Hematopoietic multipotent progenitor cell treated with erythropoietin and hydrocortisone succinate and interleukin-3 and kit ligand, for 8 days (in vitro differentiated cells): ENCODE measurements at regions not wholly inside any gene's neighbourhood (a gene's known extent, or its start where the extent isn't known, plus 50 kb on each side); places are given as distances from the start of the nearest gene placed in this dataset.
A peak's percentile ranks its signal among the peaks of the same experiment; 100 is the strongest.
"Not testable (repeated sequence)": the region's sequence is repeated elsewhere in the genome, so short reads cannot be mapped to it uniquely, and the experiment has no call there.

Source experiments
- DNase-seq: peaks from one replicate; pipeline ENCODE4 v3.0.0-alpha.2; 2015

GRCh38 chr17:33572615-33573014 lies 279.5 kb upstream of the ASIC2 start:
- no peak for DNase-seq

DNA sequence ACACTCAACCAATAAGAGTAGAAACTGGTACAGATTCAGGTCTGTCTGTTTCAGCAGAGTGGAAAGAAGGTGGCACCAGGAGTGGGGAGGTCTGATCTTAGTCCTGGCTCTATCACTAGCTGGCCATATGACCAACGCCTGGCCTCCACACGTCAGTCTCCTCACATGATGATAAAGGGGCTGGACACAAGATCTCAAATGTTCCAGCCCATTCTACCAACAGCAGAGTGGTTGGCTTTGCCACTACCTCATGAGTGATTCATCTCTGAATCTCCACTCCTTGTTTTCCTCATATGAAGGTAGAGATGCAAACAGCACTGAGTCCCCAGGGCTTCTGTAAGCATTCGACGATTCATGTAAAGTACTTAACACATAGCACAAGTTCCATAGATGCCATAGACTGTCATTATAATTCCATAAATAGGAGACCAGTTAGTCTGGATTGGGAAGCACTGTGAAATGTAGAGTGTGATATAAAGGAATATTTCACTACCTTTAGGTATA lies 281.9 kb upstream of the ASIC2 start:
- no peak for DNase-seq

GRCh38 chr17:33579740-33580139 lies 286.6 kb upstream of the ASIC2 start:
- DNase-seq = not testable (repeated sequence)

DNA sequence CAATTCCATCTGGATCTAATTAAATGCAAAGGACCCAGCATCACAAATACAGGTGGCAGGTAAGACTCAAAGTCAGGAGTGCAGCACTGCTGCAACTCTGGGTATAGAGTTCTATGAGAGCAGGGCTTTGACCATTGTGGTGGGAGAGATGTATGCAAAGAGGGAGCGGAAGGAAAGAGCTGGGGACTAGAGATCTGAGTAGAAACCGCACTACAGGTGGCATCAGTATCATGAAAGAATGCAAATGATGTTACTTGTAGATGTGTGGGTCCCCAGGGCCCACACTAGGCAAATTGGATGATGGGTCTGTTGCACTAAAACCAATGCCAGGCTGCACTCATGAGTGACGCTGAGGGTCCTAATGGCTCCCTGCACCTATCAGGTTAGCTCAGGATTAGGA lies 287.1 kb upstream of the ASIC2 start:
- no peak for DNase-seq

GRCh38 chr17:33582661-33583060 lies 289.6 kb upstream of the ASIC2 start:
- DNase-seq = no peak

GRCh38 chr17:33583518-33584417 lies 290.7 kb upstream of the ASIC2 start:
- DNase-seq = no peak

DNA sequence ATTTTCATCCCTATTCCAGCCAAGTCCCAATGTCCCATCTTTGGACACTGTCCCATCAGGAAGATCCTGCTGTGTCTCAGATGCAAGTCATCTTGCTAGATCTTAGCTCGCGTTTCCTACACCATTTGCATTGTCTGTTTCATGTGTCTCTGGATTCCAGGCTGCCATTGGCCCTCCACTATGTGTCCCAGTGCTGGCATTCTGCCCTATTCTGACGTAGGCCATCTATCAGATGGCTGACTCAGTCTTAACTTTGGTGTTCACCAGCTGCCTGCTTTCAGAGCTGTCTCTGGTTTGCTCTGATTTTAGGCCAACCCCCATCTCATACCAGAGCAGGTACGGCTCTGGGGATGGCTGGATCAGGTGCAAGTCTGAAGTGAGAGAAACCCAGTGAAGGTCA lies 300.9 kb upstream of the ASIC2 start:
- no peak for DNase-seq

GRCh38 chr17:33595828-33596227 lies 302.7 kb upstream of the ASIC2 start:
- no peak for DNase-seq

- DNase-seq = no peak
Measured at GRCh38 chr17:33596899-33597298, 303.8 kb upstream of the ASIC2 start.

DNA sequence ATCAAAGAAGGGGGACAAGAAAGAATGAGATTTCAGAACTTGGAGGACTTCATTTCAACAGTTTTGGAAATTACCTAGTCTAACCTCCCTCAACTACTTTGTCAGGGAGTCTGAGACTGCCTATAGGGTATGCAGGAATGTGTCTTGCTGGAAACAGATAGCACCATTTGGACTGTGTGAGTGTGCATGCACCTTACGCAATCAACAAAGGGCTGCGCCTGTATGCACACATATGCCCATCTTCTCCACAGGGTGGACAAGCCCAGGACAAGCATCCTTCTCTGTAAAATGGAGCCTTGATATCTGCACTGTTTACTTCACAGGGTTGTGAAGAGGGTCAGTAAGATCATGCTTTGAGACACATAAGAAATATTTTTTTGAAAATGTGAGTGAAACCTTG lies 305.7 kb upstream of the ASIC2 start:
- DNase-seq = no peak

GRCh38 chr17:33602981-33603380 lies 309.9 kb upstream of the ASIC2 start:
- DNase-seq = no peak

- DNase-seq = no peak
Measured at GRCh38 chr17:33603789-33604188, 310.7 kb upstream of the ASIC2 start.

- no peak for DNase-seq
Measured at GRCh38 chr17:33611532-33611931, 318.4 kb upstream of the ASIC2 start.

GRCh38 chr17:33615861-33616260 lies 322.8 kb upstream of the ASIC2 start:
- DNase-seq = no peak

- DNase-seq = no peak
Measured at GRCh38 chr17:33623841-33624240, 330.7 kb upstream of the ASIC2 start.

- no peak for DNase-seq
Measured at GRCh38 chr17:33628500-33629346, 335.6 kb upstream of the ASIC2 start.

GRCh38 chr17:33633446-33633845 lies 340.4 kb upstream of the ASIC2 start:
- DNase-seq = no peak

- no peak for DNase-seq
Measured at GRCh38 chr17:33637534-33637933, 344.4 kb upstream of the ASIC2 start.

- DNase-seq = no peak
Measured at GRCh38 chr17:33639103-33639880, 346.2 kb upstream of the ASIC2 start.

GRCh38 chr17:33640629-33641028 lies 347.5 kb upstream of the ASIC2 start:
- no peak for DNase-seq

- DNase-seq = no peak
Measured at GRCh38 chr17:33642002-33642401, 348.9 kb upstream of the ASIC2 start.

DNA sequence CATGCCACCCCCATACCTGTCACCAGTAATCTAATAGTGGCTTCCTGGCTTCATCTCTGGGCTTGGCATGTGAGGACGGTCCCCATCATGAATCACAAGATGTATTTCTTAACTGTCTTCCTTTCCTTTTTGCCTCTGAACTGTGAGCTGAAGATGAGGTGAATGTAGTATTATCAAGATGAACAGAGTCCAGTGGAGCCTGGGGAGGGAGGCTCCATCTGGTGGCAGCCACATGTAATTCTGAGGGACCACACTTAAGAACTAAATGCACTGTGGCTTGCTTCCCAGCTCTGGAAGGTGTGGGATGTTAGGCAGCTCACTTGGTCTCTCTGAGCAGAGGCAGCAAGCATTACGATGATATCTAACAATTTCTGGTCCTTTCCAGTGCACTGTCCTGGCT lies 354.9 kb upstream of the ASIC2 start:
- peak; percentile 27 for DNase-seq

DNA sequence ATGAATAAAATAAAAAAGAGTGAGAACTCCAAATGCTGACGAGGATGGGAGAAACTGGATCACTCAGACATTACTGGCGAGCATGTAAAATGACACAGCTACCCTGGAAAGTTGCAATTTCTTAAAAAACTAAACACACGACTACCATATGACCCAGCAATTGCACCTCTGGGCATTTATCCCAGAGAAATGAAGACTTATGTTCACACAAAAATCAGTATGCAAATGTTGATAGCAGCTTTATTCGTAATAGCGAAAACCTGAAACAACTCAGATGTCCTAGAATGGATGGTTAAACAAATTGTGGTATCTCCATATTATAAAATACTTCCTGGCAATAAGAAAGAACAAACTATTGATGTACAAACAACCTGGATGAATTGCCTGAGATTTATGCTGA lies 357.2 kb upstream of the ASIC2 start:
- DNase-seq = no peak
